ENCODE measurements at regions not wholly inside any gene's neighbourhood (a gene's known extent, or its start where the extent isn't known, plus 50 kb on each side); places are given as distances from the start of the nearest gene placed in this dataset.

DNA sequence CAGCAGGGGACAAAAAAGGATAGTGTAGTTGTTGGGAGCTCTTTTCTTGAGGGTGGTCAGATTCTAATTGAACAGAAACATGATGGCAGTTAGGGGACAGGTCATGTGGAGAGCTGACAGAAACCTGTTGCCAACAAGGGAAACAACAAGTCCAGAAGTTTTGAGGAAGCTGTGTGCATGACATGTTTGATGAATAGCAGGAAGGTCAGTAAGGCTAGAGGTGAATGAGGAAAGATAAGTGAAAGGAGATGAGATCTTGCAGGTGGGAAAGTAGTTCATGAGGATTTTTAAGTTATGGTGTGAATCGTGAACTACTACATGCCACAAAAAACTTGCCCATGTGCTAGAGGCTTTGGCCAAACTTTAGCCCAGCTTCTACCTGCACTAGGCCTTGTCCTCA lies 1817.4 kb downstream of the MRPL39 start:
- TF ChIP-seq POLR2AphosphoS5 (IDR thresholded peaks at IDR 0.05; ENCODE audit: low read depth, low read length) (no peak), POLR2A (IDR thresholded peaks at IDR 0.05; ENCODE audit: low read depth, low read length) (no peak), SPI1 (IDR thresholded peaks at IDR 0.05; ENCODE audit: low read depth, low read length) (no peak), TAF1 (IDR thresholded peaks at IDR 0.05; ENCODE audit: low read depth, low read length) (no peak)
